KMS-11 (cell line): ENCODE measurements at regions not wholly inside any gene's neighbourhood (a gene's known extent, or its start where the extent isn't known, plus 50 kb on each side); places are given as distances from the start of the nearest gene placed in this dataset.

Experiments used
- H2AFZ ChIP-seq: fragments of 200-600 bp; sonication (generic); 2 replicates; pipeline ENCODE4 v1.6.1; 2016; ENCODE audit warnings: antibody characterized with exemption, mixed run types, low read depth
- H3K27ac ChIP-seq: fragments of 200-600 bp; sonication (generic); 2 replicates; pipeline ENCODE4 v1.6.1; 2016; ENCODE audit warnings: mild to moderate bottlenecking, mixed run types
- H3K27me3 ChIP-seq: fragments of 200-600 bp; sonication (generic); 2 replicates; pipeline ENCODE4 v1.6.1; 2017; ENCODE audit warnings: mild to moderate bottlenecking, low read depth, mixed run types, moderate library complexity; ENCODE audit not compliant: insufficient read depth
- H3K36me3 ChIP-seq: fragments of 200-600 bp; sonication (generic); 2 replicates; pipeline ENCODE4 v1.6.1; 2017; ENCODE audit warnings: mild to moderate bottlenecking, mixed run types; ENCODE audit not compliant: insufficient read depth
- H3K4me1 ChIP-seq: fragments of 200-600 bp; sonication (generic); 2 replicates; pipeline ENCODE4 v1.6.1; 2016; ENCODE audit warnings: mild to moderate bottlenecking, low read depth, mixed run types; ENCODE audit not compliant: poor library complexity, severe bottlenecking
- H3K4me2 ChIP-seq: fragments of 200-600 bp; sonication (generic); 2 replicates; pipeline ENCODE4 v1.7.0; 2016; ENCODE audit warnings: mild to moderate bottlenecking, mixed run types
- H3K4me3 ChIP-seq: fragments of 200-600 bp; sonication (generic); IDR thresholded peaks from 2 replicates; pipeline ENCODE4 v1.6.1; 2017; ENCODE audit warnings: low read depth, low read length, mixed read lengths; ENCODE audit not compliant: insufficient read depth
- H3K79me2 ChIP-seq: fragments of 200-600 bp; sonication (generic); 2 replicates; pipeline ENCODE4 v1.6.1; 2016; ENCODE audit warnings: low read depth, mixed run types; ENCODE audit not compliant: insufficient read depth
- H3K9ac ChIP-seq: fragments of 200-600 bp; sonication (generic); 2 replicates; pipeline ENCODE4 v1.6.1; 2016; ENCODE audit warnings: mild to moderate bottlenecking, mixed run types
- H4K20me1 ChIP-seq: fragments of 200-600 bp; sonication (generic); 2 replicates; pipeline ENCODE4 v1.6.1; 2016; ENCODE audit warnings: mild to moderate bottlenecking, mixed run types; ENCODE audit not compliant: insufficient read depth
- TF ChIP-seq, protein P1 (sequence below): fragments of 200-600 bp; sonication (generic); conservative IDR thresholded peaks from 2 replicates; pipeline ENCODE4 v1.6.1; 2017; ENCODE audit warnings: low read depth, mild to moderate bottlenecking, antibody characterized with exemption, low read length, moderate library complexity, mixed read lengths

DNA sequence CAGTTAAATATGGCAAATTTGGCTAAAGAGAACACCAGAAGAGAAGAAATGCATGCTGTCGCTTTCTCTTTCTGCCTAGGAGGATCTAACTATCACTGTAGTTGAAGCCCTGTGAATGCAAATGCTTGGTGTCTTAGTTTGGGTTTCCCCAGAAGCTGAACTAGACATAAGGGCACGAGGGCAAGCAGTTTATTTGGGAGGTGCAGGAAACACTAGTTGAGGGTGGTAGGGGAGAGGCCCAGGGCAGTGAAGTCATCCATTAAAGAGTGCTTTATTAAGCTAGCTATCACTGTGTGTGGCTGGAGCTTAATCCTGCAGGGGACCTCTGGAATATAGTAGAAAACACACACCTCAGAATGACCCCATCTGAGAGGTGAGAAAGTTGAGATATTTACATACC, 639.8 kb upstream of the ZEB2 start:
- Histone ChIP-seq H3K36me3 (no peaks in the 10 kb centered on the region), H3K4me1 (no peaks in the 10 kb centered on the region), H2AFZ (no peak overlapping the region), H3K4me2 (no peak overlapping the region), H4K20me1 (no peaks in the 10 kb centered on the region), H3K27me3 (no peaks in the 10 kb centered on the region), H3K4me3 (no peak overlapping the region), H3K9ac (no peak overlapping the region), H3K27ac (no peak overlapping the region), H3K79me2 (no peaks in the 10 kb centered on the region)
- TF ChIP-seq, protein P1, sequence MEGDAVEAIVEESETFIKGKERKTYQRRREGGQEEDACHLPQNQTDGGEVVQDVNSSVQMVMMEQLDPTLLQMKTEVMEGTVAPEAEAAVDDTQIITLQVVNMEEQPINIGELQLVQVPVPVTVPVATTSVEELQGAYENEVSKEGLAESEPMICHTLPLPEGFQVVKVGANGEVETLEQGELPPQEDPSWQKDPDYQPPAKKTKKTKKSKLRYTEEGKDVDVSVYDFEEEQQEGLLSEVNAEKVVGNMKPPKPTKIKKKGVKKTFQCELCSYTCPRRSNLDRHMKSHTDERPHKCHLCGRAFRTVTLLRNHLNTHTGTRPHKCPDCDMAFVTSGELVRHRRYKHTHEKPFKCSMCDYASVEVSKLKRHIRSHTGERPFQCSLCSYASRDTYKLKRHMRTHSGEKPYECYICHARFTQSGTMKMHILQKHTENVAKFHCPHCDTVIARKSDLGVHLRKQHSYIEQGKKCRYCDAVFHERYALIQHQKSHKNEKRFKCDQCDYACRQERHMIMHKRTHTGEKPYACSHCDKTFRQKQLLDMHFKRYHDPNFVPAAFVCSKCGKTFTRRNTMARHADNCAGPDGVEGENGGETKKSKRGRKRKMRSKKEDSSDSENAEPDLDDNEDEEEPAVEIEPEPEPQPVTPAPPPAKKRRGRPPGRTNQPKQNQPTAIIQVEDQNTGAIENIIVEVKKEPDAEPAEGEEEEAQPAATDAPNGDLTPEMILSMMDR: no peak

DNA sequence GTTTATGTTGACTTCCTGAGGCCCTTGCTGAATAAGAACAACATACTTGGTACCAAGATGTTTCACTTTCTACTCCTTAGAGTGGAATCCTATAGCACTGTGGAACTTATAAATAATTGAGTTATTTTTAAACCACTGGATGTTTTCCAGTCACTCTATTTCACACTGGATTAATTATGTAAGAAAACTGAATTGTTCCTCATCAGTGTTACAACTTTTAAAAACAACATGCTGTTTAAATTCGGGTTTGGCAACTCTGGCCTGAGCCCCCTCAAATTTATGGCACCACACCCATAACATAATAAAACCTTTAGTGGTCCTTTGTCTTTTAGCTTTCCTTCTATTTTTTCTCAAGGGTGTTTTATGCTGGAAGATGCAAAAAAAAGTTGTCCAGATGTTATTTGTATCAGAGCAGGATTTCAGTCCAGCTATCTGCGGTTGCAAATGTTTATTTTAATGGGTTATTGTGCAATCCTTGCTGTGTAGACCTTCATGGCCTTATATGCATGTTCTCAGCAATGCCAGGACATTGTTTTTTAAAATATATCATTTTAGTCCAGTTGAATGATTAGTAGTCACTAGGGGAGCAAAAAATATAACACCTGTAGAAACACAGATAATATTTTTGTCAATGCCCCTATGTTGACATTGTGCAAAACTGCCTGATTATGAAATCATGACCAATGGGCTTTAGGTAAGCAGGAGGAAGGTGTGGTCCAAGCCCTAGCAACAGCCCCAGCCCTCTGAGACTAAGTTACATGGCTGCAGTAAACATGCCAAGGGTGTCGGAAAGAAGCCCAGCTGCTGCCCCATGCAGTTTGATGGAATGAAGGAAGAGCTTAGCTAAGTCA, 638.0 kb upstream of the ZEB2 start:
- no peaks in the 10 kb centered on the region for H3K4me1 ChIP-seq
- no peak overlapping the region for H2AFZ ChIP-seq
- H3K36me3 ChIP-seq: no peaks in the 10 kb centered on the region
- no peaks in the 10 kb centered on the region for H3K79me2 ChIP-seq
- H3K27ac ChIP-seq: no peak overlapping the region
- TF ChIP-seq, protein P1: no peak
- H4K20me1 ChIP-seq: no peaks in the 10 kb centered on the region
- H3K27me3 ChIP-seq: no peaks in the 10 kb centered on the region
- H3K4me3 ChIP-seq: no peak overlapping the region
- no peak overlapping the region for H3K9ac ChIP-seq
- no peak overlapping the region for H3K4me2 ChIP-seq

DNA sequence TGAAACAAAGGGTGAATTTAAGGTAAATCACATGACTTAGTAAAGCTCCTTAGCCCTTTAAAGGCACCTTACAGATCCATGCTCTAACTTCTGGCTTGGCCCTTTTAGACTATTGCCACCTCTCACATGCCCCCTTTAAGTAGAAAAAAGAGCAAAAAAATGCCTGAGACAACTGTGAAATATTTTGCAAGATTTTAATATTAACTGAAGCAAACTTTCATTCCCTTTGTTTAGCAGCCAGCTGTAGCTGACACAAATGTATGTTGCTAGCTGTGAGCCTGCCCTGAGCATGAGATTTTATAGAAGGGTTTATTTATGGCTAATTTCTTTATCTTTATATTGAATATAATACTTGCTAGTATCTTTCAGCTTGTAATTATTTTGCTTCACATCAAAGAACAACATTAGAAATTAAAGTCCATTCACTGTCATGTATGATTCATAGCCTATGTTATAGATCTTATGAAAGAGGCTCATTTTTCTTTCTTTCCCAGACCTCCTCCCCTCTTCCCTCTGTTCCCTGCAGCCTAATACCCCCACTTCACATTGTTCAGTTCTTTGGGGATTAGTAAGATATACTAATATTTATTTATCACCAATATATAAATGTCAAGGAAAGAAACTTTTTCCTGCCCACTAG, 637.2 kb upstream of the ZEB2 start:
- Histone ChIP-seq H3K4me2 (no peak overlapping the region), H4K20me1 (no peaks in the 10 kb centered on the region), H3K9ac (no peak overlapping the region), H3K4me3 (no peak overlapping the region), H2AFZ (no peak overlapping the region), H3K27me3 (no peaks in the 10 kb centered on the region), H3K4me1 (no peaks in the 10 kb centered on the region), H3K79me2 (no peaks in the 10 kb centered on the region), H3K27ac (no peak overlapping the region), H3K36me3 (no peaks in the 10 kb centered on the region)
- TF ChIP-seq, protein P1: no peak

DNA sequence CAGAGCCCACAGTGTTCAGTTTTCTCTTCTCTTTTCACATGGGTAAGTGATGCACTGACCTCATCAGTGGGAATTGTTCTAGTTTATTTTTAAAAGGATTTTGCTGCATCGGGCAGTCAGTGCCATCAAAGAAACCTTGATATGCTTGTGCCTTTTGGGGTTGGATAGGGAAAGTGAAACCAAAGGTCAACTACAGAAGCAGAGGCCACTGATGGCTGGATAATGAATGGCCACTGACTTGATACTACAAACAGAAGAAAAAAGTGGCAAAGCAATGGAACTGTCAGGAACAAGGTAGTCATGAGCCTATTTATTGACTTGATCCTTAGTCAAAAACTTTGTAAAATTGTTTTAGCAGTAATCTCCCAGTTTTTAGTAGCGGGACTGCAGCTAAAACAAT, 636.3 kb upstream of the ZEB2 start:
- H3K4me2 ChIP-seq: no peak overlapping the region
- H3K36me3 ChIP-seq: no peaks in the 10 kb centered on the region
- no peaks in the 10 kb centered on the region for H4K20me1 ChIP-seq
- no peak overlapping the region for H3K9ac ChIP-seq
- H3K27ac ChIP-seq: no peak overlapping the region
- H3K79me2 ChIP-seq: no peaks in the 10 kb centered on the region
- H3K4me3 ChIP-seq: no peak overlapping the region
- no peaks in the 10 kb centered on the region for H3K27me3 ChIP-seq
- no peaks in the 10 kb centered on the region for H3K4me1 ChIP-seq
- TF ChIP-seq, protein P1: no peak
- H2AFZ ChIP-seq: no peak overlapping the region
